ENCODE measurements at regions not wholly inside any gene's neighbourhood (a gene's known extent, or its start where the extent isn't known, plus 50 kb on each side); places are given as distances from the start of the nearest gene placed in this dataset.

DNA sequence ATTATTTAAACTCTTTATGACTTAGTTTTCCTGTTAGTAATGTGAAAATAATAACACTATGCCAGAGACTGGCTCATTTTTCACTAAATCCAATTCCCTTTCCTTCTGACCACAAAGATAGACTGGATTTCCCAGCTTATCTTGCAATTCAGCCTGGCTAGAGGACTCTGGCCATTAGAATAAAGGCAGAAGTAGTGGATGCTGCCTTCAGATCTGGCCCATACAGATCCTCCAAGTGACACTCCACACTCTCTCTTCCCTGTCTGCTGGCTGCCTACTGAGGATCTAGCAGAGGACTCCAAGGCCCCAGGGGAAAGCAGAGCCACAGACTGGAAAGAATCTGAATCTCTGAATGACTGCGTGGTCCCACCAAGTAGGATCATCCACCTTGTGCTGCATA is 188.8 kb upstream of the LMNTD1 start:
- no peak for DNase-seq
- H3K27me3 ChIP-seq, result no peaks in the 10 kb centered on the region
- no peak for TF ChIP-seq POLR2A (IDR thresholded peaks at IDR 0.05)
- no peaks in the 10 kb centered on the region for H3K36me3 ChIP-seq (ENCODE audit: low read depth, missing control alignments)
- WGBS, 2 donors, result 83 to 100% methylated on average over 1 of the region's 1 CpG
- intact Hi-C loops (cut with DNase I; ENCODE audit: low total_unique reads), result no loop called here
- no peaks in the 10 kb centered on the region for H3K4me1 ChIP-seq
- H3K9me3 ChIP-seq, result no peaks in the 10 kb centered on the region
- H3K27ac ChIP-seq, result no peak overlapping the region
- H3K4me3 ChIP-seq, result no peak overlapping the region

DNA sequence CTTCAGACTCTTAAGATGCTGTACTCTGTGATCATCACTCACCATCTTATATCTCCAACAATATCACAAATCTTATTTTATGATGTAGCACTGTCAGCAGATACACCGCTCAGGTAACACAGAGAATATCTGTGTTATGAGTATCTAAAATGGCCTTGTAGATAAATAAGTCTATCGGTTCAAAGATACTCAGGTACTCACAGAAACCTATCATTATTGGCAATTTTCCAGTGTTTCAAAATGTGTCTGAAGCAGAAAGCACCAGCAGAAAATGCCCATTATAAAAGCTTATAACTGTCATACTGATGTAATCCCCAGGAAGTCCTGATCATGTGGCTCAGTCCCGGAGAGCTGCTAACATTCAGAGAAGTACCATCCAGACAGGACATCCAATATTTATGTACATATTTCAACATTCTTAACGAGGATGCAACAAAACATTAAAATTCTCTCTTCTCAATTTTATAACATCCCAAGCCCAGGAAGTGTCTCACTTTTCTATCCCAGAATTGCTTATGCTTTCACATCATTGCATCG is 190.7 kb upstream of the LMNTD1 start:
- DNase-seq, result no peak
- WGBS, 2 donors, result 79% methylated on average over 5 of the region's 5 CpGs
- no peak for TF ChIP-seq POLR2A (IDR thresholded peaks at IDR 0.05)
- TF ChIP-seq, protein P1, sequence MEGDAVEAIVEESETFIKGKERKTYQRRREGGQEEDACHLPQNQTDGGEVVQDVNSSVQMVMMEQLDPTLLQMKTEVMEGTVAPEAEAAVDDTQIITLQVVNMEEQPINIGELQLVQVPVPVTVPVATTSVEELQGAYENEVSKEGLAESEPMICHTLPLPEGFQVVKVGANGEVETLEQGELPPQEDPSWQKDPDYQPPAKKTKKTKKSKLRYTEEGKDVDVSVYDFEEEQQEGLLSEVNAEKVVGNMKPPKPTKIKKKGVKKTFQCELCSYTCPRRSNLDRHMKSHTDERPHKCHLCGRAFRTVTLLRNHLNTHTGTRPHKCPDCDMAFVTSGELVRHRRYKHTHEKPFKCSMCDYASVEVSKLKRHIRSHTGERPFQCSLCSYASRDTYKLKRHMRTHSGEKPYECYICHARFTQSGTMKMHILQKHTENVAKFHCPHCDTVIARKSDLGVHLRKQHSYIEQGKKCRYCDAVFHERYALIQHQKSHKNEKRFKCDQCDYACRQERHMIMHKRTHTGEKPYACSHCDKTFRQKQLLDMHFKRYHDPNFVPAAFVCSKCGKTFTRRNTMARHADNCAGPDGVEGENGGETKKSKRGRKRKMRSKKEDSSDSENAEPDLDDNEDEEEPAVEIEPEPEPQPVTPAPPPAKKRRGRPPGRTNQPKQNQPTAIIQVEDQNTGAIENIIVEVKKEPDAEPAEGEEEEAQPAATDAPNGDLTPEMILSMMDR (IDR thresholded peaks at IDR 0.05), result no peak
- no peaks in the 10 kb centered on the region for H3K4me1 ChIP-seq
- H3K27me3 ChIP-seq, result no peaks in the 10 kb centered on the region
- intact Hi-C loops (cut with DNase I; ENCODE audit: low total_unique reads), result no loop called here
- H3K9me3 ChIP-seq, result no peaks in the 10 kb centered on the region
- no peak overlapping the region for H3K4me3 ChIP-seq
- H3K36me3 ChIP-seq (ENCODE audit: low read depth, missing control alignments), result no peaks in the 10 kb centered on the region
- H3K27ac ChIP-seq, result no peak overlapping the region

DNA sequence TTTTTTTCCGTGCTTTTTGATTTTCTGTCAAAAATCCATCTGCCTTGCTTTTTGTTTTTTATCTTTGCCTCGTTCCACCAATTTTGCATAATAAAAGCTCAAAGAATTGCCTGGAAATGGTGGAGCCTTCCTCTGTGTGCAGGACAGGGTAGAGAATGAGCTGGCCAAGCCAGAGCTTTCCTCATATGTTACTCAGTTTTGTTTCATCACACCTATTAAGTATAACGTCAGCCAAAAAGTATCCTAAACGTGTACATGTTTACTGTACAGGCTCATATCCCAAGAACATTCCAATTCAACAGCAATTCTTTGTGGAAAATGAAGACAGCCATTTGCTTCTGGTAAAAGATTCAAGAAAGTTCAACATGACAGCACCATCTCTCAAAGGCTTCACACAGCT is 191.2 kb upstream of the LMNTD1 start:
- TF ChIP-seq, protein P1 (IDR thresholded peaks at IDR 0.05), result no peak
- TF ChIP-seq POLR2A (IDR thresholded peaks at IDR 0.05), result no peak
- no peaks in the 10 kb centered on the region for H3K9me3 ChIP-seq
- no peak for DNase-seq
- WGBS, 2 donors, result 93 to 98% methylated on average over 4 of the region's 4 CpGs
- no peak overlapping the region for H3K4me3 ChIP-seq
- intact Hi-C loops (cut with DNase I; ENCODE audit: low total_unique reads), result no loop called here
- H3K27ac ChIP-seq, result no peak overlapping the region
- no peaks in the 10 kb centered on the region for H3K36me3 ChIP-seq (ENCODE audit: low read depth, missing control alignments)
- no peaks in the 10 kb centered on the region for H3K4me1 ChIP-seq
- H3K27me3 ChIP-seq, result no peaks in the 10 kb centered on the region

DNA sequence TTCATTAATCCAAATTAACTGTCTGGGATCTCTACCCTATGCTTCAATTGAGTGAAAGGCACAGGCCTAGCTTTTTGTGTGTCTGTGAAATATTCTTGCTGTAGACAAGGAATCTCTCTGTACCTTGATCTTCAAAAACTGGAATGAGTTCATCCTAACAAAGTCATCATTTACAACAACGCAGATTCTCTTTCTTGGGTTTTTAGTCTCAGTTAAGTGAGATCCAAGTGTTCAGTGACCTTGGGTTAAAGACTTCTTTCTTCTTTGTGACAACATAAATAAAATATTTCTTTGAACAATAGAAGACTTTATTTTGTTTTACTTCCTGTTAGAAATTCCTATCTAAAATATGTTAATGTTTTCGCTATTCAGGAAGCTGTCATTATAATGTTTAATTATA is 192.2 kb upstream of the LMNTD1 start:
- Histone ChIP-seq H3K27me3 (no peaks in the 10 kb centered on the region), H3K27ac (no peak overlapping the region), H3K36me3 (ENCODE audit: low read depth, missing control alignments) (no peaks in the 10 kb centered on the region), H3K4me3 (no peak overlapping the region), H3K9me3 (no peaks in the 10 kb centered on the region), H3K4me1 (no peaks in the 10 kb centered on the region)
- TF ChIP-seq POLR2A (IDR thresholded peaks at IDR 0.05), result no peak
- TF ChIP-seq, protein P1 (IDR thresholded peaks at IDR 0.05), result no peak
- no peak for DNase-seq
- WGBS, 2 donors, result 49 to 54% methylated on average over 2 of the region's 2 CpGs
- intact Hi-C loops (cut with DNase I; ENCODE audit: low total_unique reads), result no loop called here

DNA sequence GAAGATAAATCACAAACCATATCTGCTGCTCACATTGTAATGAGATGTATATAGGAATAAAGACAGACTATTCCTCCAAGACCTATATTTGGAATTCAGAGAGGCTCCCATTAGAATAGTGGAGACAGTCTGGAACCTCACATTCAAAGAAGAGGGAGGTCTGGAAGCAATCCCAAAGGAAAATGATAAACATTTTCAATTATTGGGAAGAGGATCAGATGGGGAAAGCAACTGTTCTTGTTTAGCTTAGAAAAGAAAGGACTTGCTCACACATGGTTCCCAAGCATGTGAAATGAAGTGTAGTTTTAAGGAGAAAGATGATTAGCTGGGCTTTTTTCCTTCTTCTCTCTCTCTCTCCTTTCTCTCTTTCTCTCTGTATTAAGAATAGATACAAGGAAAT is 193.0 kb upstream of the LMNTD1 start:
- no peak for DNase-seq
- no peaks in the 10 kb centered on the region for H3K9me3 ChIP-seq
- H3K36me3 ChIP-seq (ENCODE audit: low read depth, missing control alignments), result no peaks in the 10 kb centered on the region
- no peak overlapping the region for H3K4me3 ChIP-seq
- H3K4me1 ChIP-seq, result no peaks in the 10 kb centered on the region
- no peaks in the 10 kb centered on the region for H3K27me3 ChIP-seq
- no peak overlapping the region for H3K27ac ChIP-seq
- intact Hi-C loops (cut with DNase I; ENCODE audit: low total_unique reads), result no loop called here
- TF ChIP-seq, protein P1 (IDR thresholded peaks at IDR 0.05), result no peak
- TF ChIP-seq POLR2A (IDR thresholded peaks at IDR 0.05), result no peak

Measured in testis (tissue), 2 donors.